Lower leg skin (tissue), 4 donors: ENCODE measurements at regions not wholly inside any gene's neighbourhood (a gene's known extent, or its start where the extent isn't known, plus 50 kb on each side); places are given as distances from the start of the nearest gene placed in this dataset.

Experiments
- DNase-seq, 2 donors: peaks; one replicate each; pipeline ENCODE4 v3.0.0-alpha.2; 2019; ENCODE audit warnings: low spot score in 2 of 2
- H3K4me3 ChIP-seq: fragments of 200-600 bp; sonication (generic); 2 replicates; pipeline ENCODE4 v1.5.1; 2017; ENCODE audit warnings: mild to moderate bottlenecking, low read depth; ENCODE audit not compliant: poor library complexity, severe bottlenecking
- POLR2A ChIP-seq, 2 donors: fragments of 450-650 bp; IDR thresholded peaks; one replicate each; pipeline ENCODE4 v1.6.1; 2016 to 2017; ENCODE audit warnings: antibody characterized with exemption in 2 of 2, mild to moderate bottlenecking in 1 of 2, moderate library complexity in 1 of 2
- WGBS, 2 donors: methylation state at CpG; one replicate each; pipeline ENCODE4 v1.1.5; 2018; 5-methylcytosine and 5-hydroxymethylcytosine counted together
- intact Hi-C: fragments of 100-400 bp; cut with DNase I; formaldehyde crosslinking; loops from one replicate; pipeline ENCODE4 v1.15.0; 2023; ENCODE audit warnings: low total_unique reads
- TF ChIP-seq, protein P1 (sequence below), 3 donors: fragments of 450-650 bp; IDR thresholded peaks; one replicate each; pipeline ENCODE4 v1.5.1; 2016; ENCODE audit warnings: antibody characterized with exemption in 3 of 3, mild to moderate bottlenecking in 3 of 3, moderate library complexity in 2 of 3

DNA sequence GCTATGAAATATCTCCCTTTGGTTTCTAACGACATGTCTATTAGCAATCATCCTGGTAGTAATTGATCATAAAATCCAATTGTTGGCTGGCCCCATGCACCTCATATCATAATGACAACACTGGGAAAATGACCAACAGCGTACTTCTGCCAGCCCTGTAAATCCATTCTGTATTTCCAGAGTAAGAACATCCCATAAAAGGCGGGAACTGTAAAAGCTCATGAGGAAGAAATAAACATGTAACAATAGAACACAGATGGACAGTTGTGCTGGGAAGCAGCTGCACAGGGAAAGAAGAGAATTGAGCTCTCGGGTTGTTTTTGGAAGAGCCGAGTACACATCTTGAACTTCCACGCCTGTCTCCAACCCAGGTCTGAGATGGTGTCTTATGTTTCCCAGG lies 218.7 kb downstream of the CMPK2 start:
- no peak overlapping the region for H3K4me3 ChIP-seq
- no peak for TF ChIP-seq POLR2A (IDR thresholded peaks at IDR 0.05)
- TF ChIP-seq, protein P1, sequence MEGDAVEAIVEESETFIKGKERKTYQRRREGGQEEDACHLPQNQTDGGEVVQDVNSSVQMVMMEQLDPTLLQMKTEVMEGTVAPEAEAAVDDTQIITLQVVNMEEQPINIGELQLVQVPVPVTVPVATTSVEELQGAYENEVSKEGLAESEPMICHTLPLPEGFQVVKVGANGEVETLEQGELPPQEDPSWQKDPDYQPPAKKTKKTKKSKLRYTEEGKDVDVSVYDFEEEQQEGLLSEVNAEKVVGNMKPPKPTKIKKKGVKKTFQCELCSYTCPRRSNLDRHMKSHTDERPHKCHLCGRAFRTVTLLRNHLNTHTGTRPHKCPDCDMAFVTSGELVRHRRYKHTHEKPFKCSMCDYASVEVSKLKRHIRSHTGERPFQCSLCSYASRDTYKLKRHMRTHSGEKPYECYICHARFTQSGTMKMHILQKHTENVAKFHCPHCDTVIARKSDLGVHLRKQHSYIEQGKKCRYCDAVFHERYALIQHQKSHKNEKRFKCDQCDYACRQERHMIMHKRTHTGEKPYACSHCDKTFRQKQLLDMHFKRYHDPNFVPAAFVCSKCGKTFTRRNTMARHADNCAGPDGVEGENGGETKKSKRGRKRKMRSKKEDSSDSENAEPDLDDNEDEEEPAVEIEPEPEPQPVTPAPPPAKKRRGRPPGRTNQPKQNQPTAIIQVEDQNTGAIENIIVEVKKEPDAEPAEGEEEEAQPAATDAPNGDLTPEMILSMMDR (IDR thresholded peaks at IDR 0.05), result no peak
- intact Hi-C loops, result no loop called here
- 57 to 69% methylated on average over 6 of the region's 6 CpGs for WGBS, 2 donors
- no peak for DNase-seq

DNA sequence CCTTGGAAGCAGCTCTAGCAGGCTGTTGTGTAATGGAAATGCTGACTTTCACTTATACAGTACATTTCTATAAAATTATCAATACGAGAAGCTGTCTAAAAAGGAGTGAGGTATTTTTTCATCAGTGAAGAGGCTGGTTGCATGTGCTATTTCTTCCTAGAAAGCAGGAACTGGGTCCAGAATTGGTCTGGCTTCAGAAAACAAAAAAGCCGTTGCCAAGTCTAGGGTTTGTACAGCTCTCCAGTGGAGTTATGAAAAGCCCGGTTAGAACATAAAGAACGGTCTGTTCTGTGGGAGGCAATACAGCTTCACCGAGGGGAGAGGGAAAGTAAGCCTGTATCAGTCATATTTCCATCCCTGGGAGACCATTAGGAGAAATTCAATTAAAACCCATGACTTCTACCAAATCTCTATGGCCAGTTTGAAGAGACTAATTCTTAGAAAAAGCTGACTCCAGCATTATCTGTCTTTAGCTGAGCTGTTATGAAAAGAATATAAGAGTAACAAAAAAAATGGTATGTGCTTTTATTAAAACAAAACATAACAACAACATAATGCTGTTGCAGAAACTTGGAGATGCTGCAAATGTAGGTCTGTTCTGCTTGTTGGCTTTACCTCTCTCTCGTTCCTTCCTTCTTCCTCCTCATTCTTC lies 217.0 kb downstream of the CMPK2 start:
- intact Hi-C loops, result no loop called here
- 52 to 56% methylated on average over 6 of the region's 6 CpGs for WGBS, 2 donors
- TF ChIP-seq POLR2A (IDR thresholded peaks at IDR 0.05), result no peak
- TF ChIP-seq, protein P1 (IDR thresholded peaks at IDR 0.05), result no peak
- DNase-seq, result no peak
- no peak overlapping the region for H3K4me3 ChIP-seq

DNA sequence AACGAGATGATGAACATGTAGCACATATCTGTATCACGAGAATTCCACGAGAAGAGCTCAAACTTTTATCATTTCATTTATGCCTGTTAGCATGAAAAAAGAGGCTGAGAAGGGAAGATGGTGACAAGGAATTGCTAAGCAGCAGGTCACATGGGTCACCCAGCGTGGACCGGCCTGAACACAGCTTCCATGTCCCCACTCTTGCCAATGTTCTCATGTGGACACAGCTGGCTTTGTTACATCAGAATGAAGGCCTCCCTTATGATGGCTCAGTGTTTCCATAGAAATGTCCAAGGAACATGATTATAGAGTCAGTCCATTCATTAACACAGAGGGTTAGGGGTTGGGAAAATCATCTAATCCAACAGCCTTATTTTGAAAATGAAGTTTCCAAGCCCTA lies 215.4 kb downstream of the CMPK2 start:
- H3K4me3 ChIP-seq, result no peak overlapping the region
- intact Hi-C loops, result no loop called here
- DNase-seq, result no peak
- no peak for TF ChIP-seq POLR2A (IDR thresholded peaks at IDR 0.05)
- WGBS, 2 donors, result 85 to 88% methylated on average over 5 of the region's 5 CpGs

DNA sequence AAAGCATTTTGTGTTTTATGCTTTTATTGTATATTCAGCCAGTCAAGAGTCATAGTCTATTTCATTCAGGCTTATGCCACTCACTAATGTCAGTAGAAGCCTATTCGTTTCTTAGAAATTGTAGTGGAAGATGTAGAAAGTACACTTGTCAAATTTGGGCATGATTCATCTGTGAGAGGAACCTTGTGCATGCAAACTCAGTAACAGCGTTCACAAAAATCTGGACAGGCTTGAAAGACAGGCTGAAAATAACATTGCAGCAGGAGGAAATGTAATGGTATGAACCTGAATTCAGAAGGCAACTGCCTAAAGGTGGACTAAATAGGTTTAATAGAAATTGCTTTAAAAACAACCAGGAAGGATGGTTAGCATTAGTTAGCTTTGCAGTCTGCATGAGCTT lies 213.5 kb downstream of the CMPK2 start:
- DNase-seq, result no peak
- TF ChIP-seq POLR2A (IDR thresholded peaks at IDR 0.05), result no peak
- 61 to 64% methylated on average over 2 of the region's 2 CpGs for WGBS, 2 donors
- H3K4me3 ChIP-seq, result no peak overlapping the region
- intact Hi-C loops, result no loop called here

DNA sequence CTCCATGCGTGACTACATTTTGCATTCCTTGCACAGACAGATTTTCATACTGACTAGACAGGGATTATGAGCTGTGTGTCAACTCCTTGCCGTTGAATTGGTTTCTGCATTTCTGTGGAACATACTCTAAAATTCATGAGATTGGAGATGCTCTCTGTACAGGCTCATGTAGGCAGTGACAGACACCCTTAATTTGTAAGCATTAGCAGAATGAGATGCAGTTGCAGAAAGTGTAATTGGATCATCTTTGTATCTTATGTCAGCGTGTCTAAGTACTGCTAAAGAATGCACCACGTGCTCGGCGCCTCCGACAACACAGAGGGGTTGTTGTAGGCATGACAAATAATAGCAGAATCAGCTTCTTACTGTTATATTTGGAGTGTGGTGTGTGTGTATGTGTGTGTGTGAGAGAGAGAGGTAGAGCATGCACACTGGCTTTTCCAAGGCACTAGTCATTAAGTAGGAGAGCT lies 212.4 kb downstream of the CMPK2 start:
- no peak for TF ChIP-seq POLR2A (IDR thresholded peaks at IDR 0.05)
- TF ChIP-seq, protein P1 (IDR thresholded peaks at IDR 0.05), result no peak
- intact Hi-C loops, result no loop called here
- WGBS, 2 donors, result 48 to 50% methylated on average over 7 of the region's 7 CpGs
- DNase-seq, result no peak
- H3K4me3 ChIP-seq, result no peak overlapping the region

DNA sequence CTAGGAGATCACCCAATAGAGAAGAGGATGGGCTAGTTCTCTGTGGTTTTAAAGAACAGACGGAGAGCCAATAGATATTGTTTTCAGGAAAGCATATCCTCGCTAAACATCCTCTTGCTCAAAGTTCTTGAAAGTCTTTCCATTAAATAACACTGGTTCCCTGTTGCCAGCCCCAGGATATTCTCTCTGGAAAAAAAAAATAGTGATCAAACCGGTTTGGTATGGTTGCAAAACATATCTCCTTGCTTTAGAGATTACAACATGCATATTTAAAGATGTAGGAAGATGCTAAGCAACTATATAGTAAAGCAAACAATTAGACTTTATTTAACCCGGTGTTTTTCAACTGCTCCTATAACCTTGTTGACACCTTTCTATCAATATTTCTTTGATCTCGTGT lies 211.4 kb downstream of the CMPK2 start:
- no peak for DNase-seq
- intact Hi-C loops, result loop anchor here (1.0 kb wide), 1 partner anchor 24 kb away; no protein-coding TSS in a partner anchor
- no peak overlapping the region for H3K4me3 ChIP-seq
- TF ChIP-seq, protein P1 (IDR thresholded peaks at IDR 0.05), result no peak
- no peak for TF ChIP-seq POLR2A (IDR thresholded peaks at IDR 0.05)
- WGBS, 2 donors, result 39 to 53% methylated on average over 5 of the region's 5 CpGs

DNA sequence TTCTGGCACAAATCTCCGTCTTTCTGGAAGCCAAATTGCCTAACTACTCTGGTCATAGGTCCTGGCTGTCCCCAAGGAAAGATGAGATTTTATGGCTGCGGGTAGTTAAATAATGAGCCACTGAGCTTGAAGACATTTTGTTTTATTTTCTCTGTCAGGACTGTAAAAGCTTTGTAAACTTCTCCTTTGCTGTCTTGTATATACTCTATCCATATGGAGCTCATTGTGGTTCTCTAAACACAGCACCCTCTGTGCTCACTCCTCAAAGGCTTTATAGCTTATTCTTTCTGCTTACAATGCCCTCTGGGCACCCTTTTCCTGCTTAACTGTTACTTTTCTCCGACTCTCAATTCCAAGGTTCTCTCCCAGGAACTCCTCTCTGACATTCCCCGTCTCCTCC lies 209.1 kb downstream of the CMPK2 start:
- no peak for DNase-seq
- intact Hi-C loops, result no loop called here
- H3K4me3 ChIP-seq, result no peak overlapping the region
- WGBS, 2 donors, result 67% methylated on average over 4 of the region's 4 CpGs
- TF ChIP-seq POLR2A (IDR thresholded peaks at IDR 0.05), result no peak
- TF ChIP-seq, protein P1 (IDR thresholded peaks at IDR 0.05), result no peak
